ENCODE measurements at regions not wholly inside any gene's neighbourhood (a gene's known extent, or its start where the extent isn't known, plus 50 kb on each side); places are given as distances from the start of the nearest gene placed in this dataset.

DNA sequence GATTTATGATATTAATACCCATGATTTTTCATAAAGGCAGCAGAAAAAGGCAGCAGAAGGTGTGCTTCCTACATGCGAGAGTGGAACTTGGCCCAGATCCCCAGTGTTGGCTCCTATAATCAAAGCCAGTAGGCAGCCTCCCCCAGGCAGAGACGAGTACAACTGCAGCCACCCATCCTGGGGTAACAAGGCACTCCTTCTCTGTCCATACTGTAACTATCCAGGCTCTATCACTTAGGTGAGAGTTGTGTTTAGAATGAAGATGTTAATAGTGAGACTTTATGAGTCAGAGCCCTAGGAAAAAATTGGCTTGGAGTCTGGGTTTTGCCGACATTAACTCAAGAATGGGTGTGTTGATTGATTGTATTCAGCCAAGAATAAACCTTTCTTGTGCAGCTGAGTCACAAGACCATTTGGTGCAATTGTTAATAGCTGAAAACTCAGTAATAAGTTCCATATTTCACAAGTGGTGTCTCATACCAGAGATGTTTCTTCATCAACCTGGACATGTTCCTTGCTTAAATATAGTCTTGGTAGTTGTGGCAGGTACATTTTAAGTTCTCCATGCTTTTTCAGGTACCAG is 322.3 kb downstream of the DUSP10 start:
- H3K27ac ChIP-seq (ENCODE audit: extremely low read length, insufficient read depth, low read length) = no peak overlapping the region
- no peaks in the 10 kb centered on the region for H3K79me2 ChIP-seq (ENCODE audit: insufficient read depth, low read length)
- in situ Hi-C loops (cut with HindIII; ENCODE audit: extremely low pct_ligation_motif_present, low pct_unique_long_range_greater_than_20kb) = no loop called here
- 30% methylated on average over 3 of the region's 3 CpGs for WGBS (ENCODE audit: low lambda C conversion rate)
- no peak overlapping the region for H2AFZ ChIP-seq (ENCODE audit: low read length)
- no peaks in the 10 kb centered on the region for H3K36me3 ChIP-seq (replicated peaks in 1 of 2; ENCODE audit: control insufficient read depth in 1 of 2, insufficient read depth in 2 of 2, low read length in 2 of 2)
- H3K4me2 ChIP-seq (ENCODE audit: low read depth, low read length) = no peak overlapping the region
- ChIA-PET POLR2A (no interaction called here), CTCF (ENCODE audit: low intra/inter-chr PET ratio, low total read pairs) (no interaction called here)
- ATAC-seq = no peak
- H4K20me1 ChIP-seq (ENCODE audit: insufficient read depth, low read length) = no peaks in the 10 kb centered on the region
- intact Hi-C loops (cut with micrococcal nuclease; ENCODE audit: unreplicated experiment) = no loop called here
- H3K9me3 ChIP-seq (ENCODE audit: low read length) = no peaks in the 10 kb centered on the region; the same call in 1 of the 2 replicates
- FAIRE-seq = no peak
- no peak for DNase-seq (ENCODE audit: low spot score)
- no peak overlapping the region for H3K9ac ChIP-seq (ENCODE audit: insufficient read depth, low read depth, low read length)
- no peaks in the 10 kb centered on the region for H3K4me1 ChIP-seq (ENCODE audit: insufficient read depth, low read length)
- BruUV-seq (replicated peaks) = no TSS peak
- H3K4me3 ChIP-seq (replicated peaks in 1 of 3; ENCODE audit: insufficient read depth in 1 of 3, low read depth in 2 of 3, low read length in 3 of 3) = no peak overlapping the region
- TF ChIP-seq ZNF383 (CRISPR knock-in tag; IDR thresholded peaks at IDR 0.05; ENCODE audit: borderline replicate concordance) = no peak
- TF ChIP-seq TCF7 (IDR thresholded peaks at IDR 0.05; ENCODE audit: low read depth) = no peak
- TF ChIP-seq, protein P1, sequence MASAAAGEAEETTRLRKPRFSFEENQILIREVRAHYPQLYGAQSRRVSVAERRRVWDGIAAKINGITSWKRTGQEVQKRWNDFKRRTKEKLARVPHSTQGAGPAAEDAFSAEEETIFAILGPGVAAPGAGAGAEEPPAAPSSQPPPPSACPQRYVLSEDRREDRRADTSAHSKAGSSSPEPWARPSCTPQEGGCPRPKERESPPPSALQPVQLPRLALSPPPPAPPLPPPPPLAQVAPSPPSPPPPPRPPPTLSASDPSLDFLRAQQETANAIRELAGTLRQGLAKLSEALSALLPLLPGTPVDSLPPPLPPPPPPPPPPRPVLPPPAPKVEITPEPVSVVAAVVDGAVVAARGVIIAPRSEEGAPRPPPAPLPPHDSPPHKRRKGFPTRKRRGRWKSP (CRISPR knock-in tag; IDR thresholded peaks at IDR 0.05) = no peak
- TF ChIP-seq ZNF263 (CRISPR knock-in tag; IDR thresholded peaks at IDR 0.05) = no peak
- TF ChIP-seq BCL6 (CRISPR knock-in tag; IDR thresholded peaks at IDR 0.05) = no peak
- TF ChIP-seq ZBTB1 (CRISPR knock-in tag; IDR thresholded peaks at IDR 0.05; ENCODE audit: borderline replicate concordance) = no peak
- TF ChIP-seq ZNF558 (CRISPR knock-in tag; IDR thresholded peaks at IDR 0.05; ENCODE audit: borderline replicate concordance) = no peak
- no peak for TF ChIP-seq ZNF746 (CRISPR knock-in tag; IDR thresholded peaks at IDR 0.05)
- TF ChIP-seq, protein P2, sequence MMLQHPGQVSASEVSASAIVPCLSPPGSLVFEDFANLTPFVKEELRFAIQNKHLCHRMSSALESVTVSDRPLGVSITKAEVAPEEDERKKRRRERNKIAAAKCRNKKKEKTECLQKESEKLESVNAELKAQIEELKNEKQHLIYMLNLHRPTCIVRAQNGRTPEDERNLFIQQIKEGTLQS (CRISPR knock-in tag; IDR thresholded peaks at IDR 0.05) = no peak
- TF ChIP-seq, protein P3, sequence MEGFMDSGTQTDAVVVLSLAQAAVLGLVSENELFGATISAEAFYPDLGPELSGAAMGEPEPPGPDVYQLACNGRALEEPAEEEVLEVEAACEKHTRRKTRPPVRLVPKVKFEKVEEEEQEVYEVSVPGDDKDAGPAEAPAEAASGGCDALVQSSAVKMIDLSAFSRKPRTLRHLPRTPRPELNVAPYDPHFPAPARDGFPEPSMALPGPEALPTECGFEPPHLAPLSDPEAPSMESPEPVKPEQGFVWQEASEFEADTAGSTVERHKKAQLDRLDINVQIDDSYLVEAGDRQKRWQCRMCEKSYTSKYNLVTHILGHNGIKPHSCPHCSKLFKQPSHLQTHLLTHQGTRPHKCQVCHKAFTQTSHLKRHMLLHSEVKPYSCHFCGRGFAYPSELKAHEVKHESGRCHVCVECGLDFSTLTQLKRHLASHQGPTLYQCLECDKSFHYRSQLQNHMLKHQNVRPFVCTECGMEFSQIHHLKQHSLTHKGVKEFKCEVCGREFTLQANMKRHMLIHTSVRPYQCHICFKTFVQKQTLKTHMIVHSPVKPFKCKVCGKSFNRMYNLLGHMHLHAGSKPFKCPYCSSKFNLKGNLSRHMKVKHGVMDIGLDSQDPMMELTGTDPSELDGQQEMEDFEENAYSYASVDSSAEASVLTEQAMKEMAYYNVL (CRISPR knock-in tag; IDR thresholded peaks at IDR 0.05; ENCODE audit: borderline replicate concordance) = no peak
- no peak for TF ChIP-seq SETDB1 (CRISPR knock-in tag; IDR thresholded peaks at IDR 0.05; ENCODE audit: borderline replicate concordance)
- TF ChIP-seq U2AF1 (optimal IDR thresholded peaks at IDR 0.05; ENCODE audit: low read depth, low read length) = no peak
- TF ChIP-seq ZBTB46 (CRISPR knock-in tag; IDR thresholded peaks at IDR 0.05; ENCODE audit: borderline replicate concordance) = no peak
- no peak for TF ChIP-seq ZFP90 (CRISPR knock-in tag; IDR thresholded peaks at IDR 0.05; ENCODE audit: borderline replicate concordance)
- no peak for TF ChIP-seq JDP2 (CRISPR knock-in tag; IDR thresholded peaks at IDR 0.05; ENCODE audit: borderline replicate concordance)
- no peak for TF ChIP-seq NFRKB (IDR thresholded peaks at IDR 0.05)
- TF ChIP-seq, protein P4, sequence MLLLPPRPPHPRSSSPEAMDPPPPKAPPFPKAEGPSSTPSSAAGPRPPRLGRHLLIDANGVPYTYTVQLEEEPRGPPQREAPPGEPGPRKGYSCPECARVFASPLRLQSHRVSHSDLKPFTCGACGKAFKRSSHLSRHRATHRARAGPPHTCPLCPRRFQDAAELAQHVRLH (CRISPR knock-in tag; IDR thresholded peaks at IDR 0.05; ENCODE audit: borderline replicate concordance, low read depth) = no peak
- H3K27me3 ChIP-seq (ENCODE audit: control insufficient read depth in 1 of 2, insufficient read depth in 2 of 2, low read length in 2 of 2) = no peaks in the 10 kb centered on the region

Measured in HepG2 (cell line).